ENCODE measurements at regions not wholly inside any gene's neighbourhood (a gene's known extent, or its start where the extent isn't known, plus 50 kb on each side); places are given as distances from the start of the nearest gene placed in this dataset.

- ATAC-seq (no peak), DNase-seq (no peak)
- Mint-ChIP-seq H3K9me3 (no peaks in the 10 kb centered on the region), H3K4me1 (no peaks in the 10 kb centered on the region), H3K27ac (no peak overlapping the region), H3K4me3 (no peak overlapping the region), H3K27me3 (peaks cover 6% of the 10 kb centered on the region)
Measured at GRCh38 chr1:201676197-201676596, 137.3 kb downstream of the NAV1 start.

GRCh38 chr1:201676641-201677040 lies 137.7 kb downstream of the NAV1 start:
- H3K4me1 Mint-ChIP-seq, result no peaks in the 10 kb centered on the region

GRCh38 chr1:201678264-201679101 lies 139.6 kb downstream of the NAV1 start:
- Mint-ChIP-seq H3K4me3 (no peak overlapping the region), H3K27ac (no peak overlapping the region), H3K9me3 (no peaks in the 10 kb centered on the region), H3K4me1 (no peaks in the 10 kb centered on the region), H3K27me3 (peaks cover 10% of the 10 kb centered on the region)
- no peak for ATAC-seq
- DNase-seq, result no peak

More at GRCh38 chr1:201676641-201677040, 137.7 kb downstream of the NAV1 start:
- Mint-ChIP-seq H3K4me3 (no peak overlapping the region), H3K9me3 (no peaks in the 10 kb centered on the region), H3K27me3 (peaks cover 10% of the 10 kb centered on the region), H3K27ac (no peak overlapping the region)
- ATAC-seq (no peak), DNase-seq (no peak)

GRCh38 chr1:201681375-201681774 lies 142.4 kb downstream of the NAV1 start:
- H3K27ac Mint-ChIP-seq, result no peak overlapping the region
- peaks cover 16% of the 10 kb centered on the region for H3K27me3 Mint-ChIP-seq

GRCh38 chr1:201682964-201683363 lies 144.0 kb downstream of the NAV1 start:
- DNase-seq (no peak), ATAC-seq (no peak)
- Mint-ChIP-seq H3K27ac (no peak overlapping the region), H3K27me3 (peaks cover 22% of the 10 kb centered on the region), H3K4me1 (no peaks in the 10 kb centered on the region), H3K4me3 (no peak overlapping the region), H3K9me3 (no peaks in the 10 kb centered on the region)

More at GRCh38 chr1:201681375-201681774, 142.4 kb downstream of the NAV1 start:
- DNase-seq, result no peak
- Mint-ChIP-seq H3K4me3 (no peak overlapping the region), H3K4me1 (no peaks in the 10 kb centered on the region), H3K9me3 (no peaks in the 10 kb centered on the region)
- ATAC-seq, result no peak

- no peak overlapping the region for H3K27ac Mint-ChIP-seq
- H3K27me3 Mint-ChIP-seq, result peaks cover 22% of the 10 kb centered on the region
- DNase-seq (no peak), ATAC-seq (no peak)
- H3K9me3 Mint-ChIP-seq, result no peaks in the 10 kb centered on the region
- no peaks in the 10 kb centered on the region for H3K4me1 Mint-ChIP-seq
- no peak overlapping the region for H3K4me3 Mint-ChIP-seq
Measured at GRCh38 chr1:201683397-201683796, 144.5 kb downstream of the NAV1 start.

GRCh38 chr1:201685485-201685884 lies 143.5 kb upstream of the IPO9 start:
- DNase-seq (no peak), ATAC-seq (no peak)
- peaks cover 22% of the 10 kb centered on the region for H3K27me3 Mint-ChIP-seq
- H3K4me3 Mint-ChIP-seq, result no peak overlapping the region
- no peak overlapping the region for H3K27ac Mint-ChIP-seq
- H3K4me1 Mint-ChIP-seq, result no peaks in the 10 kb centered on the region
- H3K9me3 Mint-ChIP-seq, result no peaks in the 10 kb centered on the region

- Mint-ChIP-seq H3K9me3 (no peaks in the 10 kb centered on the region), H3K27ac (no peak overlapping the region), H3K4me3 (no peak overlapping the region), H3K27me3 (peaks cover 12% of the 10 kb centered on the region), H3K4me1 (no peaks in the 10 kb centered on the region)
- no peak for ATAC-seq
- DNase-seq, result no peak
Measured at GRCh38 chr1:201686714-201687455, 142.1 kb upstream of the IPO9 start.

GRCh38 chr1:201688514-201688913 lies 140.4 kb upstream of the IPO9 start:
- Mint-ChIP-seq H3K9me3 (no peaks in the 10 kb centered on the region), H3K27me3 (peaks cover 12% of the 10 kb centered on the region), H3K4me1 (no peaks in the 10 kb centered on the region), H3K27ac (no peak overlapping the region), H3K4me3 (no peak overlapping the region)
- ATAC-seq, result no peak
- DNase-seq, result no peak

GRCh38 chr1:201689647-201690046 lies 139.3 kb upstream of the IPO9 start:
- Mint-ChIP-seq H3K27me3 (peaks cover 12% of the 10 kb centered on the region), H3K27ac (no peak overlapping the region), H3K4me1 (no peaks in the 10 kb centered on the region), H3K9me3 (no peaks in the 10 kb centered on the region), H3K4me3 (no peak overlapping the region)
- ATAC-seq (no peak), DNase-seq (no peak)

- peaks cover 12% of the 10 kb centered on the region for H3K27me3 Mint-ChIP-seq
Measured at GRCh38 chr1:201690528-201690927, 138.4 kb upstream of the IPO9 start.

GRCh38 chr1:201691716-201692554 lies 137.0 kb upstream of the IPO9 start:
- Mint-ChIP-seq H3K4me3 (no peak overlapping the region), H3K27me3 (peaks cover under 1% of the 10 kb centered on the region), H3K27ac (no peak overlapping the region), H3K4me1 (no peaks in the 10 kb centered on the region), H3K9me3 (no peaks in the 10 kb centered on the region)
- DNase-seq (no peak), ATAC-seq (no peak)

More at GRCh38 chr1:201690528-201690927, 138.4 kb upstream of the IPO9 start:
- H3K4me3 Mint-ChIP-seq, result no peak overlapping the region
- ATAC-seq (no peak), DNase-seq (no peak)
- H3K9me3 Mint-ChIP-seq, result no peaks in the 10 kb centered on the region
- no peaks in the 10 kb centered on the region for H3K4me1 Mint-ChIP-seq
- peak overlapping the region in 1 of 2 donors; percentile 65 for H3K27ac Mint-ChIP-seq

- no peak overlapping the region for H3K27ac Mint-ChIP-seq
- H3K27me3 Mint-ChIP-seq, result no peaks in the 10 kb centered on the region
- DNase-seq (no peak), ATAC-seq (no peak)
- H3K4me3 Mint-ChIP-seq, result no peak overlapping the region
- no peaks in the 10 kb centered on the region for H3K9me3 Mint-ChIP-seq
- no peaks in the 10 kb centered on the region for H3K4me1 Mint-ChIP-seq
Measured at GRCh38 chr1:201692555-201693394, 136.2 kb upstream of the IPO9 start.

GRCh38 chr1:201693890-201694607 lies 134.9 kb upstream of the IPO9 start:
- Mint-ChIP-seq H3K27me3 (no peaks in the 10 kb centered on the region), H3K27ac (no peak overlapping the region), H3K4me1 (no peaks in the 10 kb centered on the region), H3K9me3 (no peaks in the 10 kb centered on the region), H3K4me3 (no peak overlapping the region)
- ATAC-seq (no peak), DNase-seq (no peak)
